Activated T-cell treated with anti-CD3 and anti-CD28 coated beads for 24 hours (primary cell): ENCODE measurements at regions not wholly inside any gene's neighbourhood (a gene's known extent, or its start where the extent isn't known, plus 50 kb on each side); places are given as distances from the start of the nearest gene placed in this dataset.
"Not testable (repeated sequence)": the region's sequence is repeated elsewhere in the genome, so short reads cannot be mapped to it uniquely, and the experiment has no call there.

Source experiments
- DNase-seq: peaks from one replicate; pipeline ENCODE4 v3.0.0-alpha.2; 2020; ENCODE audit warnings: low read depth

GRCh38 chr18:40249390-40250080 lies 1705.5 kb upstream of the PIK3C3 start:
- DNase-seq, result no peak

DNA sequence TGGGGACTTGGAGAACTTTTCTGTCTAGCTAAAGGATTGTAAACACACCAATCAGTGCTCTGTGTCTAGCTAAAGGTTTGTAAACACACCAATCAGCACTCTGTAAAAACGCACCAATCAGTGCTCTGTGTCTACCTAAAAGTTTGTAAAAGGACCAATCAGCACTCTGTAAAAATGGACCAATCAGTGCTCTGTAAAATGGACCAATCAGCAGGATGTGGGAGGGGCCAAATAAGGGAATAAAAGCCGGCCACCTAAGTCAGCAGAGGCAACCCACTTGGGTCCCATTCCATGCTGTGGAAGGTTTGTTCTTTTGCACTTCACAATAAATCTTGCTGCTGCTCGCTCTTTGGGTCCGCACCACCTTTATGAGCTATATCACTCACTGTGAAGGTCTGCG lies 1709.4 kb upstream of the PIK3C3 start:
- DNase-seq, result not testable (repeated sequence)

DNA sequence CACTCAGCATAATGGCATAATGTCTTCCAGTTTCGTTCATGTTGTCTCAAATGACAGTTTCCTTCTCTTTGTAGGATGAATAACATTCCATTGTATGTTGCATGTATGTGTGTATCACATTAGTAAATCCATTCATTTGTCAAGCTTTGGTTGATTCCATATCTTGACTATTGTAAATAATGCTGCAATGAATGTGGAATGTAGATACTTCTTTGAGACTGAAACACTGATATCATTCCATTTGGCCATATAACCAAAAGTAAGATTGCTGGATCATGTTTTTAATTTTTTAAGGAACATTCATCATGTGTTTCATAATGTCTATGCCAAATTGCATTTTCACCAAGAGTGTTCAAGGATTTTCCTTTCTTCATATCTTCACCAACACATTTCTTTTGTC lies 1711.4 kb upstream of the PIK3C3 start:
- no peak for DNase-seq

GRCh38 chr18:40235836-40236235 lies 1719.2 kb upstream of the PIK3C3 start:
- DNase-seq, result no peak

- DNase-seq, result no peak
Measured at GRCh38 chr18:40235323-40235722, 1719.7 kb upstream of the PIK3C3 start.

- DNase-seq, result no peak
Measured at GRCh38 chr18:40233931-40234616, 1721.0 kb upstream of the PIK3C3 start.

- no peak for DNase-seq
Measured at GRCh38 chr18:40222776-40223175, 1732.3 kb upstream of the PIK3C3 start.

GRCh38 chr18:40216856-40217255 lies 1738.2 kb upstream of the PIK3C3 start:
- DNase-seq, result no peak

- no peak for DNase-seq
Measured at GRCh38 chr18:40215979-40216378, 1739.1 kb upstream of the PIK3C3 start.

- DNase-seq, result no peak
Measured at GRCh38 chr18:40210696-40211095, 1744.3 kb upstream of the PIK3C3 start.

DNA sequence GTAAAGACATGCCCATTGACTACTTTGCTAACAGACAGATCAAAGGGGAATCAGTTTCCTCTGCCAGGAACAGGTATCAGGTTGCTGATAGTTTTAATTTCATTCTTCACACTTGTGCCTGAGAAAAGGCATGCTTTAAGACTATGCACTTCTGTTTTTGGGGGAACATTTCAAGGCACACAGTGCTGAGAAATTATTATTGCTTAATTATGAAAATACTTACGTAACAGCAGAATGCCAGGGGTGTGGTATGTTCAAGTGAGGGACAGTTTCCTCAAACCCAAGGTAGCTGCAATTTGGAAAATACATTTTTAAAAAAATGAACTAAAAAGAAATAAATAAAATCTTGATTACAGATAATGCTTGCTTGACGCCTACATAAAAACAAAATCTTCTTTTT lies 1746.1 kb upstream of the PIK3C3 start:
- DNase-seq, result no peak

DNA sequence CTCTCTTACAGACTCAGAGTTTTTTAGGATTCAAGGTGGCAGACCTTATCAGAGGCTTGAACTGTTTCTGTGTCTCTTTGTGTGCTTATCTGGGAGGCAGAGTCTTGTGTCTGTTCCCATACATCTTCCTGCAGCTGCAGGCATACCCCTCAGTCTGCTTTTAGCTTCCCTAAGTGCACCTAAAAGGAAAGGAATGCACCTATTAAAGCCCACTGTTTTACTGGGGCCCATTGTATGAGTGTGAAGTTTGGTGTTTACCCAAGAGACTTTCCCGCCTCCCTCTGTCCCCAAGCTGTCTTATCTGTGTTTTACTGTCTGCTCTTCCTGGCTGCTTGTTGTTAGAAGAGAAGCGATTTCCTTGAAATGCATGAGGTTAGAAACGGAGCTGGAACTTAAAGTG lies 1757.3 kb upstream of the PIK3C3 start:
- no peak for DNase-seq

GRCh38 chr18:40186677-40187076 lies 1768.4 kb upstream of the PIK3C3 start:
- DNase-seq, result no peak

GRCh38 chr18:40179729-40180461 lies 1775.1 kb upstream of the PIK3C3 start:
- no peak for DNase-seq

DNA sequence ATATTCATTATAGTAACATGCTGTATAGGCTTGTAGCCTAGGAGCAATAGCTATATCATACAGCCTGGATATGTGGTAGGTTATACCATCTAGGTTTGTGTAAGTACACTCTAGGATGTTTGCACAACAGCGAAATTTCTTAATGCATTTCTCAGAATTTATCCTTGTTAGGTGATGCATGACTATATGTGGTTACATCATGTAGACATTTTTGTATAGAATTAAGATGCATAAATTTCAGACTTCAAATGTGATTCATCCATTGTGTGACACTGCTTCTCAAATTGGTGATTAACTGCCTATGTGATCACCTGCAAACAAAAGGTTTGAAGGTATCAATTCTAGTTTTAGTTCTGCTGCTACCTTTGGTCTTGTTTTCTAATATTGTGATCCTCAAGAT lies 1787.0 kb upstream of the PIK3C3 start:
- no peak for DNase-seq

GRCh38 chr18:40163254-40163653 lies 1791.8 kb upstream of the PIK3C3 start:
- DNase-seq, result no peak

GRCh38 chr18:40160361-40160760 lies 1794.7 kb upstream of the PIK3C3 start:
- no peak for DNase-seq

DNA sequence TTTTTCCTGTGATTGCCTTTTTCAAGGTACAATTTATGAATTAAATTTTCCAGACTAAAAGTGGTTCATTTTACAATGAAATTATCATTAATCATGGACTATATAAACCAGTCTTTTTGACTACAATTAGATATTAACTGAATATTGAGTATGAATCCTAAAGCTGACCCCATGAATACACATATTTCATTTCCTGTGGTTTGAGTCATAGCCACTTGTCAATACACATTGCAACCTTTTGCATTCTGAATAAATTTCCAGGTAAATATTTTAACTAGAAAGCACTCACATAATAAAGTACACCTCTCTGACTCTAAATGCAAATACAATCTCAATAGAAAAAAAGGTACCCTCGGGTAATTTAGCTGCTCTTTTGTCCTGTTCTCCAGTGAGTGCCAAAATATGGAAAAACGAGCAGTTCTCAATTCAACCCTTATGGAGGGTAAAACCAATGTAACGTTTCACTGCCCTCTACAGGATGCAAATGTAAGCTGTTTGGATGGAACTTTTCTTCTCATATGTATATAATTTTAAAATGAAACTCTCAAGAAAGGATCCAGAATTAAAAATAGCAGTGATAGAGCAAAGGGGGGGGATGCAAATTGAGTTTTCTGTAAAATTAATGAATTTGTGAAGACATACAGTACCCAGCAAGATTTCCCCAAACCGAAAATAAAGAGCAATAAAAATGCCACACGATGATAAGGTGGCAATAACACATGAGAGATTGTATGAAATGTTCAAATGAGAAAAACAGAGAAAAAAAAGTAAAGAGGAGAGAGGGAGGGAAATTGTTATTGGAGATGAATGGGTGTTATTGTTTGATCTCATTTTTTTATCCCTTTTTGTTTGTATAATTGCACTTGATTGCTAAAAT lies 1795.7 kb upstream of the PIK3C3 start:
- DNase-seq, result no peak

DNA sequence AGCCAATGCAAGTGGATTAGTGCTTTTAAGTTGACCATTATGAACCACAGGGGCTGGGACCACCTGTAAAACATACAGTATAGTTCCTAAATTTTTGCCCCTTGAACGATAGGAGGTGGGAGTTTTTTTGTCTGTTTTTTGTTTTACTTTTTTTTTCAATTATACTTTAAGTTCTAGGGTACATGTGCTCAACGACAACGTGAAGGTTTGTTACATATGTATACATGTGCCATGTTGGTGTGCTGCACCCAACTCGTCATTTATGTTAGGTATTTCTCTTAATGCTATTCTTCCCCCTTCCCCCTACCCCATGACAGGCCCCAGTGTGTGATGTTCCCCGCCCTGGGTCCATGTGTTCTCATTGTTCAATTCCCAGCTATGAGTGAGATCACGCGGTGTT lies 1797.9 kb upstream of the PIK3C3 start:
- DNase-seq, result no peak

GRCh38 chr18:40152859-40153258 lies 1802.2 kb upstream of the PIK3C3 start:
- DNase-seq, result no peak

- DNase-seq, result no peak
Measured at GRCh38 chr18:40148960-40149359, 1806.1 kb upstream of the PIK3C3 start.

- DNase-seq, result no peak
Measured at GRCh38 chr18:40133253-40133652, 1821.8 kb upstream of the PIK3C3 start.
